ENCODE measurements at regions not wholly inside any gene's neighbourhood (a gene's known extent, or its start where the extent isn't known, plus 50 kb on each side); places are given as distances from the start of the nearest gene placed in this dataset.
A peak's percentile ranks its signal among the peaks of the same experiment; 100 is the strongest.

DNA sequence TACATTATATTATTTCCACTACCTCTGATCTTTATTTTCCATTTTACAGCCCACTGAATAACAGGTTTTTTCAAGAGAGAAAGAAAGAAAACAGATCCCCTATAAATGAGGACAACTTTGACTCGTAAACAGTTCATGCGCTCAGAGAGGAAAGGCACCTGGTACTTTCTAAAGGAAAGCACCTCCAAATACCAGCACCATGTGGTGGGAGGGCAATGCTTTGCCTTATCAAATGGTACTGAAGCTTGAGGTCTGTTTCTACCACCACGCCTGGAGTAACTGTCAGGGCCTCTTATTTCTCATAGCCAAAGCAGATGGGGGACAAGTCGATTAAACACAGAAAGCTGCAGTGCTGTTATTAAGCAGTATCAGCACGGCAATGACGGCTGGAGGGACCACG lies 510.3 kb upstream of the ZFHX3 start:
- no peak for DNase-seq

DNA sequence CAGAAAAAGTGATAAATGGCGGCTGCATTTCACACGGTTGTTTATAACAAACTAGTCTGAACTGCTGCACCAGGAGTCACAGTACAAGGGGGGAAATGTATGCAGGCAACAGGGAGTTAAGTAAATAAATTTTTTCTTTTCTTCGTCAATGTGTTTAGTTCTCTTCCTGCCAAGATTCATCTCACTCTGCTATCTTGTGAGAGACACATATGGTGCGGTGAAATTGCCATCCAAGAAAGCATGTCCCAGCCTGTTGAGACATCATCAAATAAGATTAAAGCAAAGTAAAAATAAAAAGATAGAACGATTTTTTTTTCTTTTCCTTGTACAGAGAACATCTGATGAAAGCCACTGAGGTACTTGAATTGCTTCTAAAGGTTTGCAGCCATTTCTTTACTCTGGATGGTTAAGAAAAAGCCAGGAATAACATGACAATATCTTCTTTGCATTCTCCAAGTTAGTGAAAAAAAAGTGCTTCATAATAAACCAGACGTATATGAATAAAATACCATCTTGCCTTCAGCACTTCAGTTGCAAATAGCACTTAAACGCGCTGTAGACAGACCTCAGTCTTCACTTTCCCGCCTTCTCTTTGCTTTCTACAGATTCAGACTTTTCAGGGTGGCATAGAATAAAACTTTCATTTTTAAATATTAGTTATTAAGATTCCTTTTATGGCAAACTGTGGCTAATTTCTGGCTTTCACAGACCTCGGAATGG lies 506.2 kb upstream of the ZFHX3 start:
- DNase-seq, result no peak

DNA sequence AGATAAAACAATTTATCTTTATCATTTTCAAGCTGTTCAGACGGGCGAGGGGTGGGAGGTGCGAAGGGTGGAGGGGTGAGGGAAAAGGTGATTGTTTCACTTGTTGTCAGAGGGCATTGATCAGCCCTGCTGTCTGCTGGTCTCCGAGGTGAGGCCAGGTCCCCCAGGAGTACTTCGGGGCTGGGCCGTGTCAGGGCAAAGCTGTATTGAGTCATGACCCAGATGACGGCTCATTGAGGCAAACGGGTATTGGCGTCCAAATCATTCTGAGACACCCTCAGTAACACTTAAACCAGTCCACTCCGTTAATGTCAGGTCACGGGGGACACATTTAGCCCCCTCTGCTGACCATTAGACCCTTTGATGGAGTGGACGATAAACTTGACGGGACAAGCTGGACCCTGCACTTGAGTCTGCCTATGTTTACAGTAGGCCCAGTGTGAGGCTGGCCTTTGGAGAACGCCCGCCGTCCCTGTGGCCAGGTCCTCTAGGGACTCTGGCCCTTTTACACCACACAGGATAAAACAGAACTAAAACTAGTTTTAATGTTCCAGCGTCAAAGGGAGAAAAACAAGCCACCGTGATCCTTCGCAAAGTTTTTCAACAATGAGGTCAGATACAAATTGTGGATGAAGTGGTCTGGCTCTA lies 502.2 kb upstream of the ZFHX3 start:
- no peak for DNase-seq

DNA sequence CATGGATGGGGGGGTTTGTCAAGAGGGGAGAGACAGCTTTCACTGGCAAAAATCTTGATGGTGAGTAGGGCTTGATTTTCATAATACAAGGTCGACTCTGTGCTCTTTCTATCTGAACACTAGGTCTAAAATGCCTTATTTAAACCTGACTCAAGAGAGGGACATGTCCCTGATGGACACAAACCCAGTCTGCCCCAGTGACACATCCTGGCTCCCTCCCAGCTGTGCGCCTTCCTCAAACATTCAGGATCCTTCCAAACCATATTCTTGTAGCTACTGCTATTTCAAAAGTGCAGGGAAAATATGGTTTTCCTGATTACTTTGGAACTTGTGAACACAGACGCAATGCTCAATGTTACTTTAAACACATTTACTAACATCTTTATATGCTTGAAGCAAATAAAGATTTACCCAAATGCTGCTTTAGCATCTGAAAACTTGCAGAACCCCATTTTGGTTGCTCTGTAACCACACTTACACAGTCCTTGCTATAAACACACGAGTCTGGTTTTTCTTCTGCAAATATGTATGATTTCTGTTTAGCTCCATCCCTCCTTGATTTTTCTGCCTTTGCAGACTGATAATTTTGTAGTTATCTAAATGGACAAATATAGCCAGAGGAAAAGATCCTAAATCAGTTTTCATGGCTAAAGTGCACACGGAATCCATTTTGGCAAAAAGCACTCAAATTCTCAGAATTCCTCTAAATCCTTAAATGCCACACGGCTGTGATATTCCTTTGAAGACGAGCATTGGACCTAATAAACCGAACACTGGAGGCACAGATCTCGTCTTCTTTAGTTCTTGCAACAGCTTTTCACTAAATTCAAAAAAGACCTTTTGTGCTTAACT lies 499.9 kb upstream of the ZFHX3 start:
- no peak for DNase-seq

DNA sequence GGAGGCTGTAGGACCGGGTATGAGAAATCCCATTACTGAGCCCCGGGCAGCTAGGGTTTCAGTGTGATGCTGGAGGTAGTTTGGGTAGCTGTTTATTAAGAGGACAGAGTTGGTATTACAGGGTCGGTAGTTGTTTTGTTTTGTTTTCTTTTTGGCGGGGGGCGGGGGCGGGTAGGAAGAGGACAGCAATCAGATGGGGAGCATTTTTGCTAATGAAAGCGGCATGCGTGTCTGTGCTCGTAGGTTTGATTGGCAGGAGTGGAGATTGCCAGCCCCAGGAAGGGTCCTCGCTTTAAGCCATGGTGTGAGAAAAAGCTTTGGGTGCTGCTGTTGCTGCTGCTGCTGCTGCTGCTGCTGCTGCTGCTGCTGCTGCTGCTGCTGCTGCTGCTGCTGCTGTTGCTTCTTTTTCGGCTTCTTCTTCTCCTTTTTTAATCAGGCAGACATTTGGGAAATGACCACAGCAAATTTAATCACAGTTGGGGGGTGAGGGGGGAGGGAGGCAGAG lies 498.5 kb upstream of the ZFHX3 start:
- DNase-seq, result peak; percentile 59

DNA sequence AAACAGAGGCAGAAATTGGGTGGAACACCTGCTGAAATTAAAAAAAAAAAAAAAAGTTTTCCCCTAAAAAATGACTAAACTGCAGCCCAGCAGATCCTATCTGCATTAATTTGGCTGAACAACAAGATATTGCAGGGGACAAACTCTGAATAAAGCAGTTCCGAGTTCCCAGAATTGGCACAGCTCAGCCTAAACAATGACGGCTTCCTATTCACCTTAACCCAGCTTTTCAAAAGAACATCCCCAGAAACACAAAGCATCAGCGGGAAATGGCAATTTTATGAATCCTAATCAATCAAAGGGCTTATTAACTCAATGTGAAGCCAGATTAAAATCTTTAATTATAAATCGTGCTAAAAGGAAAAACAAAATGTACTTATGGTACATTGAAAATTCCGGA lies 497.8 kb upstream of the ZFHX3 start:
- DNase-seq, result no peak

DNA sequence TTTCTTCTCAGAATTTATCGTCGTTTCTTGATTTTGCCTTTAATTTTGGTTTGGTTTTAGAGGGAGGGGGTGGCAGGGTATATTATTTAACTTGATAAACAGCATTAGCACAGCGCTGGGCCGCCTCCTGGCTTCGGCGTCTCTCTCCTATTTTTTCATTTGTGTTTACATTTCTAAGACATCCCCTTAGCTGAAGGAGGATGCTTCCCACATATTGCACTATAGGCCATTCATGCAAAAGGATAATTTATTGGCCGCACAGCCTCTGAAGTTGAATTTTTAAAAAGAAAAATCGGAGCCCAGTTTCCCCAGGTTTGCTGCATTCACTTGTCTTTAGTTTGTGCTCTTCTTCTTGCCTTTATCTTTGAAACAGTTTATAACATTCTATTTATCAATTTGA lies 497.4 kb upstream of the ZFHX3 start:
- no peak for DNase-seq

DNA sequence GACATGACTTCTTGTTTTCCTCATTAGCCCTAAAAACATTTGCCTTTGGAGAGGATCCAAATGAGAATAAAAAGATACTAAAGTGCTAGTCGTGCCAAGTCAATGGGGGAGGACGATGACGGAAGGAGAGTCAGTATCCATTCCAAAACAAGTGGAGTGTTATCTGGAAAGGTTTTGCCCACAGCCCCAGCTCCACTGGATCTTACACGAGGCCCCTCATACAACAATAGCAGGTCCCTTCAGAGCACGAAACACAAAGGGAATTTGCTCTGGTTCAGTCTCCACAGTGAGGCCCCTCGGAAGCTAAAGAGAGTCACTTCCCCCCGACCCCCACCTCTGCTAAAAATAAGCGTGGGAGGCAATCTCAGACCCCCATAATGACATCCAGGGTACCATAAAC lies 496.9 kb upstream of the ZFHX3 start:
- no peak for DNase-seq

DNA sequence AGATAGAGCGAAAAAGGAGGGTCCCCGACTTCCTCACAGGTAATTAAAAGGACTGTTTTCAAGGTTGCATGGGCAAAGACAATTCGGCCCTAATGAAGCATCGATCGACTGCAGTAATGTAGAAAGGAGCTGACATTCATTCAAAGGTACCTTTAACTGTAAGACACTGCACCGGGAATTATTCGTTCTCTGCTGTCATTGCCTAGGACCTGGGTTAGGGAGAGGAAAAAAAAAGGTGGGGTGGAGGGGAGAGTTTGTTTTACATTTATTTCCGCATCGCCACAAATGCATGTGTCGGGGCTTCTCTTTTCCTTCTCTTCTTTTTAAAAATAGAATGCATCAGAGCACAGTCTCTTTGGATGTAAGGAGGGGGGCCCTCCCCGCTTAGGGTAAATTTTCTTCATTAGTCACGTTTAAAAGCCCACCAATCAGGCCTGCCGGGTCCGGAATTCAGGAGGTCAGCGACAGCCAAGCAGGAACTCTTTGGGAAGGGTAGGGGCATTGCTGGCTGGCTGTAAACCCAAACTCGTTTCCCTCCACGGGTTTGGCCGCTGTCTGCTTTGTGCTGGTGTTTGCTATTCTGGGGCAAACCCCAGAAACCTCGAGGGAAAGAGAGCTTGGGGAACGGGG lies 496.2 kb upstream of the ZFHX3 start:
- no peak for DNase-seq

DNA sequence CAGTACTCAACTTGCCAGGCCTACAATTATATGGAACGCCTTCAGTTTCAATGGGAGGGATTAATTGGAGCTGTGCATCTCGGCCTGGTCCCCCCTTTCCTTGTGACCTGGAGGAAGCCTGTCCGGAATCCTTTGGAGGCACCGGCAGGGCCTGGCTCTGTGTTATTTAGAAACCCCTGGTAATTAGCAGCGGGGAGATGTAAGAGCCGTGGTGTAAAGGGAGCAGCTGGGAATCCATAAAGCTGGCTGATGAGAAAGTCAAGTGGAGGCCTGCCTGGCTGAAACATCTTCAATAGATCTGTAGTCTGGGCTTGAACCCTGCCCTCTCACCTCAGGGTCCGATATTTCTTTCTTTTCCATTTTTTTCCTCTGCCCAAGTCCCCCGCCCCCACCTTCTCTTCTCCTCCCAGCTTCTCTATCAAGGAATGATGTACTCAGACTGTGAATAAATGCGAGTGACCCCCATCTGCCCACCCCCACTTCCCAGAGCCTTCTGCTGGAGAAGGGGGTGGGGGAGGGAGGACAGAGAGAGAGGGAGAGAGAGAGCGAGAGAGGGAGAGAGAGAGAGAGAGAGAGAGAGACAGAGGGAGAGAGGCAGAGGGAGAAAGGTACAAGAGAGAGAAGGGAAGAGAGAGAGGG lies 495.5 kb upstream of the ZFHX3 start:
- no peak for DNase-seq

DNA sequence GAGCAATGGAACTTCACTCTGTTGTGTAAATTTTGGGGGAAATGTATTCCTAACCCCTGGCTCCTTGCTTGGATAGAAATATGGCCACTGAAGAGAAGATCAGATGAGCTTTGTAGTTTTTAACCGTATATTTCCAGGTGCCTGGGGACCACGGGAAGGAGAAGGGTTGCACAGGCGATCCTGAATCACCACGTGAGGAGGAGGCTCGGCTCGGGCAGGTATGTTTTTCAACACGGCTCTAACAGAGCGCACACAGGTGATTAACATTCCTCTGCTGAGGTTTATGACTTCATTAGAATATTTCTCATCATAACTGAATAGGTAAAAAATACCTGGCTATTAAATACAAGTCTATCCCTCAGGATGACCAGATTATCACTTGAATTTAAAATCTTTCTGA lies 495.0 kb upstream of the ZFHX3 start:
- no peak for DNase-seq

DNA sequence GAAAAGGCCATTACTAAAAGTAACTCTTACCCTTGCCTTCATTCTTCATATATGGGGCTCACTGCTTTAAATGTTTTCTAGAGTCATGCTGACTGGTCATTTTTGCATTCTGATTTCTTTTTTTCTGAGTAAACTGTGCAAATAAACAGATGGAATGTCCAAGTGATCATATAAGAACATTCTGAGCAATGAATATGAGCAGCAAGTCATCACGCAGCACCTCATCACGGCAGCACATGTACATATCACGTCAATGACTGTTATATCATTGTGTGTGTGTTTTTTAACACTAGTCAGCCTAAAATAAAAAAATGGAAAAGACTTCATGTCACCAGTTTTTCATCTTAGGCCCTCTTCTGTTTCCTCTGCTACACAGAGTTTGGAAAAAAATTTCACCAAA lies 490.0 kb upstream of the ZFHX3 start:
- DNase-seq, result no peak

DNA sequence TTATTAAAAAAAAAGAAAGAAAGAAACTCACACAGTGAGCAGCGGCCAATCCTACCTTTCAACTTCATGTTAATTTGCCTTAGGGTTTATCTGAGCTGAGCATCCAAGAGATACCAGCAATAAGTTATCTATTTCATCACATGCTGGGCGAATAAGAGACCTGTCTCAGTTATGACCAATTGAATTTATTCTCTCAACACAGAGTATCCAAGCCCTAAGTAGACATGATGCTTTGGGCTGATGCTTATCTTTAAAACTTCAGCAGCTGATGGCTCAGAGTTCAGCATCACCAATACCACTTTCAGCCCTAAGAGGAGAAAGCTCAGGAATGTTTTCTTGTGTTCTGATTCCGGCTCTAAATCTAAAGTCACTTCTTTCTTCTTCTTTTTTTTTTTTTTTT lies 489.0 kb upstream of the ZFHX3 start:
- no peak for DNase-seq

DNA sequence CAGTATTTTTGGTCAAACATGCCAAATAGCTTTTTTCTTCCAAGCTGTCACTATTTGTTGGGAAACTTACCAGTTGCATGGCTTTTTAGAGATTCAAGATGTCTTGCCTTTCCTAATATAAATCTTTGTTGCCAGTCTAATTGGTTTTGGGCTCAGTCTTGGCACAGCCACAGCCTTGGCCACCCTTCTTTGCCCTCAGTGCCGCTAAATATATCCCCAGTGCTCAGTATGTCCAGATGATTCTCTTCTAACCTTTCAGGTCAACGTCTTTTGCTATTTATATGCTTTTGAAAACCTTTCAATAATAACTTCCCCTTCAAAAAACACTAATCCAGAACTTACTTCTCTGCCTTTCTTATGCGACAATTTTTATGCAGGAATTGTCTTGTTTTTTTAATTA lies 483.1 kb upstream of the ZFHX3 start:
- no peak for DNase-seq

DNA sequence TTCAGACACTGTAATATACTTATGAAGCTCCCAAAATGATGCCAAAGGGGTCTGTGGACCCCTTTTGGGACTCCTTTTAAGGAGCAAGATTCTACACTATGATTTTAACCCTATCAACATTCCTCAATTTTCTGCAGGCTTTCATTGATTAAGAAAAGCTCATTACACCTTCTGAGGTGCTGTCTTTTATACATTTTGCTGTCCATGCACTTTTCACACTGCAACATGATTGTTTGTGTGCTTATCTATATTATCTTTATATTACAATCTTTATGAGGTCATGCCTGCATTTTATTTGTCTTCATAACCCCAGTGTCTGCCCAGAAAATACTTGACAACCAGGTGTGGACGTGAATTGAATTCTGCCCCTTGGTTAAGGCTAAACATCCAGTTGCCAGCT lies 482.6 kb upstream of the ZFHX3 start:
- no peak for DNase-seq

DNA sequence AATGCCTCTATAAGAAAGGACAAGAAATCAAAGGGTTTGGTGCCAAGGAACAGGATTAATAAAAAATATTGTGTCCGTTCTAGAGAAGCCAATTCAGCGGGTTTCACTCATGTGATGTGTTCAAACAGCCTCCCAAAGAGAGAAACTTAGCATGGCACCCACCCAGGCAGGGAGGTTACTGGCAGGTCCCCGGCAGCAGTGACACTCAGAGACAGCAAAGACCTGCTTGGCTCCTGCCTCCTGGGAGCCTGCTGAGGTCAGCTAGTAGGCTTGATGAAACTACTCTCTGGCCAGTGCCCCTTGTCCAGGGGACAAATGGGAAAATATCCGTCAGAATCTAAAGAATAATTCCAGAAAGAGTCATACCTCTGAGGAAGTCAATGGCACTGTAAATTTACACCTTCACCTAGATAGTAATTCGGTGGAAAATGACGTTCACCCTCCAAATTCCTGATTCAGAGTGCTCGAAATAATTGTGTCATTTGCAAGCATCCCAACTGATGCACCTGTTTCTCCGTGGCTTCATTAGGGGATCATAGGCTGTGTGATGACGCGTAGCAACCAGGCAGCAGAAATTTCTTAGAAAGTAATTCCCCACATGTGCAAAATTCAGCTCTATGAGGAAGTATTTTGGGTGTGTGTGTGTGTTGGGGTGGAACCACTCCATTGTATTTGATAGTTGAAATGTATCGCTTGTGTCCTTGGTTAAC lies 481.5 kb upstream of the ZFHX3 start:
- DNase-seq, result no peak

DNA sequence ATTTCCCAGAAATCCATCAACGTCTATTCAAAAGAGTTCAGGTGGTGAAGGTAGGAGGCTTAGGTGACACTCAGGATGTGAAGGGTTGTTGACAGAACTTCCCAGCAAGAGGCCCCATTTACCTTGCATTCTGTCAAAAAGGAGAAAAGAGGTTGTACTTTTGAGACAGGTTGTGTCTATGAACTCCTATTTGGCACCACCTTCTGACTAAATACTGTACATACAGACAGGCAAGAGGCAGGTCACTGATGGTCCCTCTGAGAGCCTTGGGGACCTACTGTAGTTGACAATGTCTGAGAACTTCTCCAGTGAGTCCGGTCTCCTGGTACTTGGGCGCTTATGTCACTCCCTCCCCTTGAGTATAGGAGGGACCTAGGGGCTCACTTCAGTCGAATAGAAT lies 479.3 kb upstream of the ZFHX3 start:
- peak; percentile 66 for DNase-seq

DNA sequence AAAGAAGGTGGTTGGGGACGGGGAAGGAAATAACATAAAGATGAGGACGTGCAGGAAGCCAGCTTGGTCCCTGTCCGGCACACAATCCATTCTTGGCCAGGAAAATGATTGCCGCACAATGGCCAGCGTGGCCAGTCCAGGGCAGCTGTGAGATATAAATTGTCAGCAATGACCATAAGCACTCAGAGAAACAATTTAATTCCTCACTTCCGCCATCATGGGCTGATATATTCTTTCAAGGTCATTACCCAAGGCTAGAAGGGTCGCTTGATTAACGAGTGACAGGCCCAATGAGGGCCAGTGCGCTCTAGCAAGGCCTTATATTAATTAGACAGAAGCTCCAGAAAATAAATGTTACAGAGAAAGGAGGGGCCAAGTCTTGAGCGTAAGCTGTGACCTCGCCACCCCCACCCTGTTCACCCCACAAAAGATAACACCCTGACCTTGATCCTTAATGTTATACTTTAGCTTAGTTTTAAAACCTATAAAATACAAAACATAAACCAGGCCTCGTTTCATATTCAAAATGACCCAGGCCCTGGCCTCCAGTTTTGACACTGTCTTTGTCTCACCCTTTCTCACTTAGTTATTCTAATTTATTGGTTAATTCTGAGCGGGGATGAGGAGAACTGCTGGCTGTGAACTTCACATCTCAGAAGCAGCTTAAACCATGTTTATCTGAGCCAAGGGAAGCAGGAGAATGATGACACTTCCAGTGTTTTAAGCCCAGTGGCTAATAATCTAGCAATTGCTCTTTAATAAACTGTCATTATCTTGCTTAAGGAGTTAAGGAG lies 478.3 kb upstream of the ZFHX3 start:
- no peak for DNase-seq

DNA sequence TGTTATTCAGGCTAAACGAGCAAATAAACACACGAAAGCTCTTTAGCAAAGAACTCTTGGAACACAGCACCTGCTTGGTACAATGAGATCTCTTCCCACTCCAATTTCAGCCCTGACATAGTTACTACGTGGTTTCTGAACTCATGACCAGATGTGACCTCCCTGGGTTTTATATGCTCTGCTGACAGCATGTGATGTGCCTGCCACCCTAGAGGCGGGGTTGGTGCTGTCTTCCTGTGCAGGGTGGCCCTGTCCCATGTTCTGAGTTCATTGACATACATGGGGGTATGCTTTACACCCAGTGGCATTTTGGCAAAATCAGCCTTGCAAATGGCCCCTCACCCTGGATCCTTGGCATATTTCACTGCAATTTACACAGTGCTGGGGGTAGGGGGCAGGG lies 475.3 kb upstream of the ZFHX3 start:
- no peak for DNase-seq

DNA sequence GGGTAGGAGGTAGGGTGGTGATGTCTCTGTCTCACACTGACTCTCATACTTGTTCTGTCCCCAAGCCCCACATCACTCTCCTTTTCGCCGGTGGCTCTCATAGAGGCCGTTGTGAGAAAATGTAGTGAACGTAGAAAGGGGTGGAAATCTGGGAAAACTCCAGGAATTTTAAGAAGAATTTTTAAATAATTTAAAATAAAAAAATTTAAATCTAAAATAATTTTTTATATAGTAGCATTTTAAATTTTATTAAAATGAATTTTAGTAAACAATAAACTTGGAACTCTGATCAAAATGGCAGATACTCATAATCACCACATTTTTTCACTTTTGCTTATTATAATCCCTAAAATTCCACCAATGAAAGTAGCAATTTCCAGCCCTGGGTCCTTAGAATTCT lies 473.6 kb upstream of the ZFHX3 start:
- DNase-seq, result no peak

DNA sequence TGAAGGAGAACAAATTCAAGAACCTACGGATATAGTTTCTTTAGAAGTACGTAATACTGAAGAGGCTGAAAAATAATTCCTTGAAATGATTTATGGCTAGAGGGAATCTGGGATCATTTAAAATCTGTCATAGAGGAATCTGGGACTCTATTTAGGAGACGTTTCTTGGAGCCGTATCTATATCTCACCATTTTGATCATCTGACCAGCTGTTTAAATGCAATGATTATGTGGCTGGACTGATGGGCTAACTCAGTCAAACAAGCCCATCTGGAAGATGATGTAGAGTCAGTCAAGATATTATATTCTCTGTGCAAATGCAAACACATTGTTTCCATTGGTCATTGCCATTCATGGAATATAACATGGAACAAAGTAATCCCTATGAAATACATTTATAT lies 467.7 kb upstream of the ZFHX3 start:
- DNase-seq, result no peak

Measured in NCI-H1092 treated with DMSO at 0.1 percent for 48 hours (cell line).